GM18508 (cell line): ENCODE measurements at regions not wholly inside any gene's neighbourhood (a gene's known extent, or its start where the extent isn't known, plus 50 kb on each side); places are given as distances from the start of the nearest gene placed in this dataset.

ENCODE experiments used
- ATAC-seq: cut with Tn5 transposase; IDR thresholded peaks from one replicate; pipeline ENCODE4 v1.9.1; 2021; ENCODE audit warnings: moderate number of reproducible peaks; ENCODE audit not compliant: insufficient read depth, unreplicated experiment

GRCh38 chr5:165844571-165844970 is 2339.2 kb downstream of the MAT2B start:
- ATAC-seq = no peak

GRCh38 chr5:165858118-165858517 is 2352.7 kb downstream of the MAT2B start:
- no peak for ATAC-seq

- no peak for ATAC-seq
Measured at GRCh38 chr5:165859251-165859650, 2353.8 kb downstream of the MAT2B start.

GRCh38 chr5:165863239-165863638 is 2357.8 kb downstream of the MAT2B start:
- no peak for ATAC-seq

GRCh38 chr5:165871291-165871690 is 2365.9 kb downstream of the MAT2B start:
- no peak for ATAC-seq

- no peak for ATAC-seq
Measured at GRCh38 chr5:165874851-165875250, 2369.4 kb downstream of the MAT2B start.

GRCh38 chr5:165876538-165876937 is 2371.1 kb downstream of the MAT2B start:
- ATAC-seq = no peak

- no peak for ATAC-seq
Measured at GRCh38 chr5:165877475-165877874, 2372.1 kb downstream of the MAT2B start.

GRCh38 chr5:165881259-165881658 is 2375.8 kb downstream of the MAT2B start:
- no peak for ATAC-seq

GRCh38 chr5:165882099-165882498 is 2376.7 kb downstream of the MAT2B start:
- no peak for ATAC-seq

GRCh38 chr5:165885623-165886350 is 2380.4 kb downstream of the MAT2B start:
- no peak for ATAC-seq

- no peak for ATAC-seq
Measured at GRCh38 chr5:165887147-165887546, 2381.7 kb downstream of the MAT2B start.

- no peak for ATAC-seq
Measured at GRCh38 chr5:165892383-165892782, 2387.0 kb downstream of the MAT2B start.

GRCh38 chr5:165894916-165895315 is 2389.5 kb downstream of the MAT2B start:
- no peak for ATAC-seq

- no peak for ATAC-seq
Measured at GRCh38 chr5:165903835-165904234, 2387.6 kb upstream of the WWC1 start.

GRCh38 chr5:165906871-165907270 is 2384.6 kb upstream of the WWC1 start:
- no peak for ATAC-seq

GRCh38 chr5:165913059-165913458 is 2378.4 kb upstream of the WWC1 start:
- no peak for ATAC-seq

- ATAC-seq = no peak
Measured at GRCh38 chr5:165914456-165914855, 2377.0 kb upstream of the WWC1 start.

GRCh38 chr5:165919196-165919595 is 2372.2 kb upstream of the WWC1 start:
- ATAC-seq = no peak

- no peak for ATAC-seq
Measured at GRCh38 chr5:165920655-165921054, 2370.8 kb upstream of the WWC1 start.

GRCh38 chr5:165928971-165929370 is 2362.5 kb upstream of the WWC1 start:
- ATAC-seq = no peak

GRCh38 chr5:165940541-165940940 is 2350.9 kb upstream of the WWC1 start:
- no peak for ATAC-seq
